ENCODE measurements at regions not wholly inside any gene's neighbourhood (a gene's known extent, or its start where the extent isn't known, plus 50 kb on each side); places are given as distances from the start of the nearest gene placed in this dataset.
A peak's percentile ranks its signal among the peaks of the same experiment; 100 is the strongest.
"Not testable (repeated sequence)": the region's sequence is repeated elsewhere in the genome, so short reads cannot be mapped to it uniquely, and the experiment has no call there.

GRCh38 chr1:185468626-185469025, 151.6 kb upstream of the IVNS1ABP start:
- DNase-seq (ENCODE audit: low spot score), result no peak

GRCh38 chr1:185467122-185467521, 150.1 kb upstream of the IVNS1ABP start:
- no peak for DNase-seq (ENCODE audit: low spot score)

DNA sequence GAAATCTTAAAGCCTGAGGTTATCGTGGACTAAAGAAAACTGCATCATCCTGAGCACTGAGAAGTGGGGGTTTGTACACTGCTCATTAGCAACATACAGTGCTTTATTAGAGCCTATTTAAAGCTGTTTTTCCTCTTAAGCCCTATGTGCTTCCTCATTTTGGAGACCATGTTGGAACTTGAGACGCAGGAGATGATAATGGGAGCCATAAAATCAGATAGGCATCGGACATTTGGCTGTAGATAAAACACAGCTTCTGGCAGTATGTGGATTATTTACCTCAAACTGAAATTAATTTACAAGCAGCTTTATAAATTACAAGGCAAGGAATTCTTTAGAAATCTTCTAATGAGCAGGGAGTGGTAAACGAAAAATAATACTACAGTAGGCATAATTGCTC, 147.7 kb upstream of the IVNS1ABP start:
- no peak for DNase-seq (ENCODE audit: low spot score)

DNA sequence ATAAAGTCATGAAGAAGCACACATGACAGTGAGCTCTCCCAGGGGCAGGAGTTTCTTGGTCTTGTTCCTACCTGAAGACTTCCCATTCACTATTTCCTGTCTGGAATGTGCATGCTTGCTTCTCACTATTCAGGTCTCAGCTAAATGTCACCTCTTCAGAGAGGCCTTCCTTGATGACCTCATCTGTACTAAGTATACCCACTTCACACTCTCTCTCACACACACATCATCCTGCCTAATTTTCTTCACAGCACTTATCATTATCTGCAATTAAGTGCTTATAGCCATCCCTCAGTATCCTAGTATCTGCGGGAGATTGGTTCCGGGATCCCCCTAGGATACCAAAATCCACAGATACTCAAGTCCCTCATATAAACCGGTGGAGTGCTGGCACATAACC, 146.4 kb upstream of the IVNS1ABP start:
- DNase-seq (ENCODE audit: low spot score), result no peak

GRCh38 chr1:185463011-185463410, 146.0 kb upstream of the IVNS1ABP start:
- no peak for DNase-seq (ENCODE audit: low spot score)

- not testable (repeated sequence) for DNase-seq (ENCODE audit: low spot score)
Observed at GRCh38 chr1:185460723-185461122, 143.7 kb upstream of the IVNS1ABP start.

GRCh38 chr1:185459141-185459540, 142.1 kb upstream of the IVNS1ABP start:
- DNase-seq (ENCODE audit: low spot score), result no peak

DNA sequence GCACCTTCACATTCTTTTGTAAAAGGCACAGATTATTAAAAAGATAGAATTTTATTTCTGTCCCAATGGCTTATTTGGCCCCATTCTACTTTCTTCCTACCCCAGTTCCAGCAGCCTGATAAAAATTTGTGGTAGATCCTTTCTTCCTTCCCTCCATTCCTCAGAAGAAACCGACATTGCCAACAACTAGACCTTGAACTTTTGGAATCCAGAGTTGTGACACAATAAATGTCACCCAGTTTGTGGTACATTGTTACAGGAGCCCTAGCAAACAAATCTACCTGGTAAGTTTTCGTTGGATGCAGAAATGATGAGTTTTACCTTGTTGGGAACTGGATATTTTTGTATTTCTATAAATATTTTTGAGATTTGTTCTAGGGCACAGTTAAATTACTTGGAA, 141.6 kb upstream of the IVNS1ABP start:
- DNase-seq (ENCODE audit: low spot score), result no peak

- no peak for DNase-seq (ENCODE audit: low spot score)
Observed at GRCh38 chr1:185453496-185454192, 136.6 kb upstream of the IVNS1ABP start.

DNA sequence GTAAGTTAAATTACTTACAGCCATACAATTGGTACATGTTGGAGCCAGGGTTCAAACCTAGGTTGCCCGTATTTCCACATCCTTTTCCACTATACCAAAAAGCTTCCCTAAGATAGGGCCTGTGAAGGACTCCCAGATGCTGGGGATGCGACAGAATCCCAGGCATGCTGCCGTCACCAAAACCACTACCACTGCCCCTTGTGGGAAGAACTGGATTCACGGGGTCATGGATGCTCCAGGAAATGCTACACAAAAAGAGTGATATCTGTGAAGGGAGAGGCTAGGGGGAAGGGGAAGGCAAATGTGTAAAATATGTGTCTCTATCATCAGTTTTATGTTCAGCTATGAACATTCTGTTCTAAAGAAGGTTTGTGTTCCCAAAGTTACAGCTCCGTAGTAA, 133.9 kb upstream of the IVNS1ABP start:
- no peak for DNase-seq (ENCODE audit: low spot score)

DNA sequence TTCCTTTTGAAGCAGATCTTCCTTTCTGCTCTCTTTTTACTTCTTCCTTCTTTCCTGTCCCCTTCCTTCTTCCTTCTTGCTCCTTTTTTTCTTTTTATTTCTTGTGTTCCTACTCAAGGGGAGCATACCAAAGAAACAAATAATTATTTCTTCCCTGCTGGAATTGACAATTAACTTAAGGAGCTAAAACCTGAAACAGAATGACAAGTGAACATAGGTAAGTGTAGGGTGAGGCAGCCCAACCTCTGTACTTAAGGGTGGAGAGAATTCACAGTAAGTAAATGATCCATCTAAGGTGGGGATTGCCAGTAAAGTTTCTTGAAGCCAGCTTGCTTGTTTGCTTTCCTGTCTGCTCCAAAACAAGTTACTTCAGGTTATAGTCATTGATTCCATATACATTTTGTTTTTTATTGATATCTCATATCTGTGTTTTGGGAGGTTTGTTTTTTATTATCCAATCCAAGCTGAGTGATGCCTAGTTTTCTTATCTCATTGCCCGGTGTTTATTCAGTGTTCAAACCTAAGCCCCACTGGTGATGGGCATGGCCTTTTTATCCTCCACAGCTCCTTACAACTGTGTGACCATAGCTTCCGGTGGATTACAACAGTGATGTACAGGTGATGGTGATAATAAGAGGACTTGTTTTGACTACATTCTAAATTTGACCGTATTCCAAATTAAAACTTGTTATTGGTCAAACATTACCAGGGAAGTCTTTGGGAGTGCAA, 133.2 kb upstream of the IVNS1ABP start:
- DNase-seq (ENCODE audit: low spot score), result no peak

GRCh38 chr1:185449378-185450059, 132.5 kb upstream of the IVNS1ABP start:
- DNase-seq (ENCODE audit: low spot score), result no peak

DNA sequence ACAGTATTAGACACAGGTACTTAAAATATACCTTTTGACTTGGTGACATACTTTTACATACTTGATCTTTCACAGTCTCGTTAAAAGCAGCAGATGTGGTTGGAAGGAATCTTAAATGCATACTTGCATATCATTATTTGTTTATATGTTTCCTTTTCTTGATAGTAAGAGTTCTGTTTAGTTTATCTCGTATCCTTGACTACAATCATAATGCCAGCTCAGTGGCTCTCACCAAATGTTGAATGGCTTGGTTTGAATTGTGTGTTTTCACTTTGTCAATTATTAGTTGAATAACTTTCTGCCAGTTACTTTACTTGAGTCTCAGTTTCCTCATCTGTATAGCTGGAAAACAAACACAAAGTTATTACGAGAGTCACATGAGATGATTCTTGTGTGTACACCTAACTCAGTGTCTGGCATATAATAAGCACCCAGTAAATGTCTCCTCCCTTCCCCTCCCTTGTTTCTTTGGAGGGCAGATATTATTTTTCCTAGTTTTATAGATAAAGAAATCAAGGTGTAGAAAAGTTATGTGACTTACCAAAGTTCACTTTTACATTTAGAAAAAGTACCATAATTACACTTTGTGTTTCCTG, 131.6 kb upstream of the IVNS1ABP start:
- no peak for DNase-seq (ENCODE audit: low spot score)

- no peak for DNase-seq (ENCODE audit: low spot score)
Observed at GRCh38 chr1:185446131-185446530, 129.1 kb upstream of the IVNS1ABP start.

GRCh38 chr1:185445594-185445993, 128.6 kb upstream of the IVNS1ABP start:
- DNase-seq (ENCODE audit: low spot score), result no peak

- no peak for DNase-seq (ENCODE audit: low spot score)
Observed at GRCh38 chr1:185444676-185445075, 127.6 kb upstream of the IVNS1ABP start.

DNA sequence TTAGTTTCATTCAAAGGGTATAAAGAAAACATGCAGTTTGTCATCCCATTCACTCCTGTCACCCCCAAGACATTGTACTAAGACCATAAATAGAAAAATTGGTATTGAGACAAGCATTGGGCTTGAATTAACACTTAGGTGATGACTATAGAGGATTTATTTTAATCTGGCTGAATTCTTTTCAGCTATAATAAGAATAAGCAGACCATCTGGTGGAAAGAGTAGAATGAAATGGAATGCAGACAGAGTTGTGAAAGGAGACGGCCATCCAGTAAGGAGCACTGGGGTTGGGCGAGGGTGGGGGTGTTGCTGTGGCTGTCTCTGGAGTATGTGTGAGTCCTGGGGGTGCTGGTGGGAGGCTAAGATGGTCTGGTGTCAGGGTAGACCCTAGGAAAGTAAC, 125.0 kb upstream of the IVNS1ABP start:
- no peak for DNase-seq (ENCODE audit: low spot score)

- DNase-seq (ENCODE audit: low spot score), result no peak
Observed at GRCh38 chr1:185441605-185442004, 124.6 kb upstream of the IVNS1ABP start.

DNA sequence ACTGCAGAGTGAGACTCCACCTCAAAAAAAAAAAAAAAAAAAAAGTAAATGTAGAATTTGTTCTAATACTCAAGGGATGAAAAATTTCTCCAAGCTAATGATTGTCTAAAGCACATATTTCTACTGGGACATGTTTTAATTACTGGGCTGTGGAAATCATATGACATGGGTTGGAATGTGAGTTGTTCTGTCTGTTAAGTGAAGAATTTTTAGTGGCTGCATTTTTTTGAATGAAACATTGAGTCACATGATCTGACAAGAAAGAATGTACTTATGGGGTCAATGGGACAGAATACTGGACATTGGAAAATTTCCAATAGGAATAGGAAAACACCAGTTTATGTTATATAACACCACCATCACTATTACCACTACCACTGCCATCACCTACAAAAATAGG, 123.8 kb upstream of the IVNS1ABP start:
- DNase-seq (ENCODE audit: low spot score), result no peak

DNA sequence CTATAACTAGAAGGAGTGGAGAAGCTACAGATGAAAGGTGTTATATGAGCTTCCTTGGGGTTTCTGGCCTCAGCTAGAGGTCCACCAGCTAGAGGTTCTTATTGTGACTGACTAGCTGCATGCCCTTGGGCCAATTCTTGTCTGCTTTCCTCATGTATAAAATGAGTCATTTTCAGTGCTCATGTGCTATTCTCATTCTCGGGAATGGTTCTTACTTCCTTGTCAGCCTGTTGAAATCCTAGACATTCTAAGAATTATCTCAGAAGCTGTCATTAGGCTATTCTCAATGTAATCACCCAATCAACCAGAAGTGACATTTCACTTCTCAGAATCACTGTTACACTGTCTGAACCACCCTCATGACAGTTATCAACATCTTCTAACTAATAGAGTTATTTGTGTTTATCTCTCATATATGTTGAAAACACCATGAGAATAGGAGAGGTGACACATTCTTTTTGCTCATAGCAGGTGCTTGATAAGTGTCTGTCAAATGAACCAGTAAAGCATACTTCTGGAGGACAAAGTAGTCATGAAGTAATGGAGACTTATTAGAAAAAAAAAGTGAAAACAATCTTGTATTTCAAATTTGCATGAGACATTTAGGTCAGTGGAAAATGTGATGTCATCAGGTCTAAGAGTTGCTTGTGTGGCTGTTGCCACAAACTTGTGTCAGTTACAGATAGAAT, 122.8 kb upstream of the IVNS1ABP start:
- DNase-seq (ENCODE audit: low spot score), result peak; percentile 3

DNA sequence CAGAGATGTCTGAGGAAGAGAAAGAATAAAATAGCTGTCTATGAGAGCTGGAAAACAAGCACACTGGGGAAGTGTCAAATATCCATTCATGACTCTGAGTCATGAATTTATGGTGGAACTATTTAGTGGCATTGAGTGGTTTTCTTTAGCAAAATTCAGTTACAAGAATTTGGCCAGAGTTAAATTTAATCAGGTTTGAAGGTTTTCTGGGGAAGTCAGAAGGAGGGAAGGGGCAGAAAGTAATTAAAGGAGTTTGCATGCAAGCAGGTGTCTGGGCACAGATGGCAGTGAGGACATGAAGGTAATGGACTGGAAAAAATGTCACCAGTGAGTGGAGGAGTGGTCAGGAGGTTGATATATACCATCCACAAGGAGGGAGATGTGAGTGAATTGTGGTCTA, 121.9 kb upstream of the IVNS1ABP start:
- no peak for DNase-seq (ENCODE audit: low spot score)

DNA sequence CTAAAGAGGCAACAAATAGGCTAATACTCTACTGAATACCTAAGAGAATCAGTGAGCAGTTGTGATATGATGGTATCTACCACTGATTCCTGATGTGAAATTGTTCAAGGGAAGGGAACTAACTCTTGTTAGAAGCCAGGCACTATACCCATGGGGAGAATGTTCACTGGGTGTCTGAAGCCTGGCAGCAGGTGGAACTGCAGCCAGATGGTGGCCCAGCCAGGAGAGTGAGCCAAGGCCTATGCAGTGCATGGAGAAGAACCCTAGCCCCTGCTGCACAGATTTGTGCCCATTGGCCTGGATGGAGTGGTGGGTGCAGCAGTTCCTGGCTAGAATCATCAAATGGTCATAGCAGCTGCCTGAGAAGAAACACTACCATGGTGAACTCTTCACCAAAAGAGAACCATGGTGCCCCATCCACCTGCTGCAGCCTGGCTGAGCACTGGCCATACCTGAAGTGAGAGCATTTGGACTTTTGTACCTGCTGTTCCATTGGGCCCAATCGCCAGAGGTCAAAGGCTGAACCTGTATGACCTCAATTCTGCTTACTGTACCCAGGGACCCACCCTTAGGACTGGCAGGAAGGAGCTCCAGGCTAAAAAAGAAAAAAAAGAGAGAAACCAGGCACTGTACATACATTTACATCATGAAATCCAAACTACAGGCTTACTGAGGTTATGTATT, 118.8 kb upstream of the IVNS1ABP start:
- DNase-seq (ENCODE audit: low spot score), result no peak
